Lower leg skin (tissue), 4 donors: ENCODE measurements at regions not wholly inside any gene's neighbourhood (a gene's known extent, or its start where the extent isn't known, plus 50 kb on each side); places are given as distances from the start of the nearest gene placed in this dataset.

Source experiments
- DNase-seq, 2 donors: peaks; one replicate each; pipeline ENCODE4 v3.0.0-alpha.2; 2019; ENCODE audit warnings: low spot score in 2 of 2
- H3K4me3 ChIP-seq: fragments of 200-600 bp; sonication (generic); 2 replicates; pipeline ENCODE4 v1.5.1; 2017; ENCODE audit warnings: mild to moderate bottlenecking, low read depth; ENCODE audit not compliant: poor library complexity, severe bottlenecking
- POLR2A ChIP-seq, 2 donors: fragments of 450-650 bp; IDR thresholded peaks; one replicate each; pipeline ENCODE4 v1.6.1; 2016 to 2017; ENCODE audit warnings: antibody characterized with exemption in 2 of 2, mild to moderate bottlenecking in 1 of 2, moderate library complexity in 1 of 2
- WGBS, 2 donors: methylation state at CpG; one replicate each; pipeline ENCODE4 v1.1.5; 2018; 5-methylcytosine and 5-hydroxymethylcytosine counted together
- intact Hi-C: fragments of 100-400 bp; cut with DNase I; formaldehyde crosslinking; loops from one replicate; pipeline ENCODE4 v1.15.0; 2023; ENCODE audit warnings: low total_unique reads
- TF ChIP-seq, protein P1 (sequence below), 3 donors: fragments of 450-650 bp; IDR thresholded peaks; one replicate each; pipeline ENCODE4 v1.5.1; 2016; ENCODE audit warnings: antibody characterized with exemption in 3 of 3, mild to moderate bottlenecking in 3 of 3, moderate library complexity in 2 of 3

DNA sequence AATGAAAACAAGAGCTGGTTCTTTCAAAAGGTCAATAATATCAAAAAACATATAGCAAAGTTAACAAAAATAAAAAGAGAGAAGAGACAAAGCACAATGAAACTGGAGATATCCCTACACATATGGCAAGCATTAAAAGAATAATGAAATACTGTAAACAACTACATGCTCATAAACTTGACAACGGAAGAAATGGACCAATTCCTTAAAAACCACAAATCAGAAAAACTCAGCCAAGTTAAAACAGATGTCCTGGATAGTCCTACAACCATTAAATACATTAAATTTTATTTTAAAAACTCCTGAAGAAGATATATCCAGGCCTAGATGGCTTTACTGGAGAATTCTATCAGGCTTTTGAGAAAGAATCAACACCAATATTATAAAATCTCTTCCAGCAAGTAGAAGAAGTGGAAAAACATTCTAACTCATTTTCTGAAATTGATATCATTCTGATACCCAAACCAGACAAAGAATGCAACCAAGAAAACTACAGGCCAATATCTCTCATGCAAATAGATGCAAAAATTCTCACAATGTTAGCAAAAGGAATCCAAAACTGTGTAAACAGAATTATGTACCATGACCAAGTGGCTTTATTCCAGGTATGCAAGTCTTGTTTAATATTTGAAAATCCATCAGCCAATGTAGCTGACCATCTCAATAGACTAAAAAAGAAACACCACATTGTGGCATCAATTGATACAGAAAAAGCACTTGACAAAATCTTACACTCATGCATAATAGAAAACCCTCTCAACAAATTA, 56.1 kb upstream of the LRRC7 start:
- intact Hi-C loops, result no loop called here
- H3K4me3 ChIP-seq, result no peak overlapping the region

DNA sequence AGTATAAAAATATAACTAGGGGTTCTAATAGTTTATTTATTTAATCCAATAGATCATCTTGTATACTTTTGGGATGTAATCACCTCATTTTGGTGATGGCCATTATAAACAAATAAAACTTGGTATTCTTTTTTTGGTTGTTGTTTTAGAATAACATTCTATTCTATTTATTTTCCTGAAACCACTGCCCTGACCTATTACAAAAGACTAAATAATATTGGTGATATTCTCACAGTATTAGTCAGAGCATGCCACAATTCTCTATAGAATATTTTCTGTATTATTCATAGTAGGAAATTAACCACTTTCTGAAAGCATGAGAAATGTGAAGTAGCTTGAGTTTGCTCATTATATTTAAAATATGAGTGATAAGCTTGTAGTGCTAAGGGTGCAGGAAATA, 54.1 kb upstream of the LRRC7 start:
- TF ChIP-seq, protein P1, sequence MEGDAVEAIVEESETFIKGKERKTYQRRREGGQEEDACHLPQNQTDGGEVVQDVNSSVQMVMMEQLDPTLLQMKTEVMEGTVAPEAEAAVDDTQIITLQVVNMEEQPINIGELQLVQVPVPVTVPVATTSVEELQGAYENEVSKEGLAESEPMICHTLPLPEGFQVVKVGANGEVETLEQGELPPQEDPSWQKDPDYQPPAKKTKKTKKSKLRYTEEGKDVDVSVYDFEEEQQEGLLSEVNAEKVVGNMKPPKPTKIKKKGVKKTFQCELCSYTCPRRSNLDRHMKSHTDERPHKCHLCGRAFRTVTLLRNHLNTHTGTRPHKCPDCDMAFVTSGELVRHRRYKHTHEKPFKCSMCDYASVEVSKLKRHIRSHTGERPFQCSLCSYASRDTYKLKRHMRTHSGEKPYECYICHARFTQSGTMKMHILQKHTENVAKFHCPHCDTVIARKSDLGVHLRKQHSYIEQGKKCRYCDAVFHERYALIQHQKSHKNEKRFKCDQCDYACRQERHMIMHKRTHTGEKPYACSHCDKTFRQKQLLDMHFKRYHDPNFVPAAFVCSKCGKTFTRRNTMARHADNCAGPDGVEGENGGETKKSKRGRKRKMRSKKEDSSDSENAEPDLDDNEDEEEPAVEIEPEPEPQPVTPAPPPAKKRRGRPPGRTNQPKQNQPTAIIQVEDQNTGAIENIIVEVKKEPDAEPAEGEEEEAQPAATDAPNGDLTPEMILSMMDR (IDR thresholded peaks at IDR 0.05), result no peak
- TF ChIP-seq POLR2A (IDR thresholded peaks at IDR 0.05), result no peak
- intact Hi-C loops, result no loop called here
- no peak for DNase-seq
- H3K4me3 ChIP-seq, result no peak overlapping the region

More for the DNA sequence above, 56.1 kb upstream of the LRRC7 start:
- TF ChIP-seq, protein P1 (IDR thresholded peaks at IDR 0.05), result no peak
- no peak for TF ChIP-seq POLR2A (IDR thresholded peaks at IDR 0.05)
- WGBS, 2 donors, result 58 to 65% methylated on average over 1 of the region's 1 CpG
- DNase-seq, result no peak
